ENCODE measurements at regions not wholly inside any gene's neighbourhood (a gene's known extent, or its start where the extent isn't known, plus 50 kb on each side); places are given as distances from the start of the nearest gene placed in this dataset.

GRCh38 chr2:172680436-172681068 lies 55.1 kb upstream of the RAPGEF4 start:
- H3K27ac ChIP-seq, result no peak overlapping the region
- H3K9me3 ChIP-seq (ENCODE audit: low read depth), result no peaks in the 10 kb centered on the region
- no peaks in the 10 kb centered on the region for H3K36me3 ChIP-seq
- no peaks in the 10 kb centered on the region for H3K4me1 ChIP-seq (ENCODE audit: low read depth)
- H3K4me3 ChIP-seq, result no peak overlapping the region
- TF ChIP-seq, protein P1, sequence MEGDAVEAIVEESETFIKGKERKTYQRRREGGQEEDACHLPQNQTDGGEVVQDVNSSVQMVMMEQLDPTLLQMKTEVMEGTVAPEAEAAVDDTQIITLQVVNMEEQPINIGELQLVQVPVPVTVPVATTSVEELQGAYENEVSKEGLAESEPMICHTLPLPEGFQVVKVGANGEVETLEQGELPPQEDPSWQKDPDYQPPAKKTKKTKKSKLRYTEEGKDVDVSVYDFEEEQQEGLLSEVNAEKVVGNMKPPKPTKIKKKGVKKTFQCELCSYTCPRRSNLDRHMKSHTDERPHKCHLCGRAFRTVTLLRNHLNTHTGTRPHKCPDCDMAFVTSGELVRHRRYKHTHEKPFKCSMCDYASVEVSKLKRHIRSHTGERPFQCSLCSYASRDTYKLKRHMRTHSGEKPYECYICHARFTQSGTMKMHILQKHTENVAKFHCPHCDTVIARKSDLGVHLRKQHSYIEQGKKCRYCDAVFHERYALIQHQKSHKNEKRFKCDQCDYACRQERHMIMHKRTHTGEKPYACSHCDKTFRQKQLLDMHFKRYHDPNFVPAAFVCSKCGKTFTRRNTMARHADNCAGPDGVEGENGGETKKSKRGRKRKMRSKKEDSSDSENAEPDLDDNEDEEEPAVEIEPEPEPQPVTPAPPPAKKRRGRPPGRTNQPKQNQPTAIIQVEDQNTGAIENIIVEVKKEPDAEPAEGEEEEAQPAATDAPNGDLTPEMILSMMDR (IDR thresholded peaks at IDR 0.05; ENCODE audit: low read depth, low read length), result no peak
- DNase-seq (ENCODE audit: low read depth in 1 of 2, low spot score in 1 of 2), result peak in 1 of 2 donors; percentile 47
- H3K27me3 ChIP-seq, result no peaks in the 10 kb centered on the region

DNA sequence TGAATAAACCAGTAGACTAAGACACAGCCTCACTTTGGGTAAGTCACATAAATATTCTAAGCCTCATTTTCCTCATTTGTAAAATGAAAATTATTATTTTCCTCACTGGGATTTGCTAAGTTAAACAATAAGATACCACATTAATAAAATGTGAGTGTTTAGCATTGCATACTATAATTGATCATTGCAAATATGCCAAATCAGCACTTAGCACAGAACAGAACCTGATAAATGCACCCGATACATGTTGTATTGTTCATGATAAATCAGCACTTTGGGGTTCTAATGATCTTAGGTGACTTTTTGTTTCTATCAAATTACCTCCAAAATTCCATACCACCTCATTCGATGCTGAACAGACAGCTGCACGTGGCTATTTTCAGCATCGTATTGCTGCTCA lies 50.2 kb upstream of the RAPGEF4 start:
- Histone ChIP-seq H3K27ac (no peak overlapping the region), H3K9me3 (ENCODE audit: low read depth) (no peaks in the 10 kb centered on the region), H3K36me3 (no peaks in the 10 kb centered on the region), H3K4me3 (no peak overlapping the region), H3K4me1 (ENCODE audit: low read depth) (no peaks in the 10 kb centered on the region), H3K27me3 (no peaks in the 10 kb centered on the region)
- TF ChIP-seq, protein P1 (IDR thresholded peaks at IDR 0.05; ENCODE audit: low read depth, low read length), result no peak
- DNase-seq (ENCODE audit: low read depth in 1 of 2, low spot score in 1 of 2), result no peak

Measured in cardiac muscle cell (in vitro differentiated cells and primary cell).